ENCODE measurements at regions not wholly inside any gene's neighbourhood (a gene's known extent, or its start where the extent isn't known, plus 50 kb on each side); places are given as distances from the start of the nearest gene placed in this dataset.

- H3K4me1 ChIP-seq (ENCODE audit: control insufficient read depth, low read depth, low read length) = no peaks in the 10 kb centered on the region
- no peak overlapping the region for H2BK120ac ChIP-seq (ENCODE audit: low read depth, low read length)
- no peak for DNase-seq
- no peak overlapping the region for H3K18ac ChIP-seq (ENCODE audit: low read length)
- H3K23ac ChIP-seq (ENCODE audit: low read length) = no peak overlapping the region
- H4K8ac ChIP-seq (ENCODE audit: low read depth, low read length) = no peak overlapping the region
- no CpG with 5 or more reads among the region's 3 CpGs for WGBS (ENCODE audit: extremely low coverage, insufficient coverage, low lambda C conversion rate)
- H4K5ac ChIP-seq (ENCODE audit: low read length) = no peak overlapping the region
- no peak overlapping the region for H2BK15ac ChIP-seq (replicated peaks; ENCODE audit: low read depth)
- H2BK5ac ChIP-seq (ENCODE audit: low read length) = no peak overlapping the region
- H3K79me1 ChIP-seq (ENCODE audit: low read length) = no peaks in the 10 kb centered on the region
- no peak overlapping the region for H3K9ac ChIP-seq (ENCODE audit: low read length)
- no peaks in the 10 kb centered on the region for H3K79me2 ChIP-seq (ENCODE audit: control insufficient read depth, insufficient read depth, low read length)
- no peak overlapping the region for H3K4me3 ChIP-seq (ENCODE audit: low read length)
- H3K36me3 ChIP-seq (ENCODE audit: control insufficient read depth, insufficient read depth, low read length) = no peaks in the 10 kb centered on the region
- no peak overlapping the region for H3K4ac ChIP-seq (ENCODE audit: low read depth, low read length)
- H2AK5ac ChIP-seq (ENCODE audit: low read length) = no peak overlapping the region
- H3K56ac ChIP-seq (ENCODE audit: low read length) = no peak overlapping the region
- H3K4me2 ChIP-seq (ENCODE audit: low read length) = no peak overlapping the region
- H3K27ac ChIP-seq (ENCODE audit: low read depth, low read length) = no peak overlapping the region
- H3K27me3 ChIP-seq (ENCODE audit: insufficient read depth, low read length, poor library complexity) = no peaks in the 10 kb centered on the region
Observed at GRCh38 chr6:130520221-130520620, 154.4 kb downstream of the TMEM200A start.

- H4K8ac ChIP-seq (ENCODE audit: low read depth, low read length) = no peak overlapping the region
- no peak overlapping the region for H3K4me3 ChIP-seq (ENCODE audit: low read length)
- H3K4me1 ChIP-seq (ENCODE audit: control insufficient read depth, low read depth, low read length) = no peaks in the 10 kb centered on the region
- no peak overlapping the region for H3K23ac ChIP-seq (ENCODE audit: low read length)
- H3K18ac ChIP-seq (ENCODE audit: low read length) = no peak overlapping the region
- no peak overlapping the region for H3K4me2 ChIP-seq (ENCODE audit: low read length)
- H3K79me1 ChIP-seq (ENCODE audit: low read length) = no peaks in the 10 kb centered on the region
- no CpG with 5 or more reads among the region's 3 CpGs for WGBS (ENCODE audit: extremely low coverage, insufficient coverage, low lambda C conversion rate)
- H3K4ac ChIP-seq (ENCODE audit: low read depth, low read length) = no peak overlapping the region
- no peak overlapping the region for H3K27ac ChIP-seq (ENCODE audit: low read depth, low read length)
- no peak overlapping the region for H3K9ac ChIP-seq (ENCODE audit: low read length)
- H2BK120ac ChIP-seq (ENCODE audit: low read depth, low read length) = no peak overlapping the region
- H3K79me2 ChIP-seq (ENCODE audit: control insufficient read depth, insufficient read depth, low read length) = no peaks in the 10 kb centered on the region
- no peak overlapping the region for H3K56ac ChIP-seq (ENCODE audit: low read length)
- no peak overlapping the region for H2AK5ac ChIP-seq (ENCODE audit: low read length)
- no peaks in the 10 kb centered on the region for H3K27me3 ChIP-seq (ENCODE audit: insufficient read depth, low read length, poor library complexity)
- H3K36me3 ChIP-seq (ENCODE audit: control insufficient read depth, insufficient read depth, low read length) = no peaks in the 10 kb centered on the region
- H2BK15ac ChIP-seq (replicated peaks; ENCODE audit: low read depth) = no peak overlapping the region
- no peak for DNase-seq
- no peak overlapping the region for H4K5ac ChIP-seq (ENCODE audit: low read length)
- H2BK5ac ChIP-seq (ENCODE audit: low read length) = no peak overlapping the region
Observed at GRCh38 chr6:130520801-130521200, 155.0 kb downstream of the TMEM200A start.

GRCh38 chr6:130524552-130524951, 158.7 kb downstream of the TMEM200A start:
- H2AK5ac ChIP-seq (ENCODE audit: low read length) = no peak overlapping the region
- no peak overlapping the region for H3K23ac ChIP-seq (ENCODE audit: low read length)
- DNase-seq = peak; percentile 29
- H2BK5ac ChIP-seq (ENCODE audit: low read length) = no peak overlapping the region
- no peak overlapping the region for H4K8ac ChIP-seq (ENCODE audit: low read depth, low read length)
- no peak overlapping the region for H2BK120ac ChIP-seq (ENCODE audit: low read depth, low read length)
- no peak overlapping the region for H3K9ac ChIP-seq (ENCODE audit: low read length)
- no peak overlapping the region for H3K4me3 ChIP-seq (ENCODE audit: low read length)
- WGBS (ENCODE audit: extremely low coverage, insufficient coverage, low lambda C conversion rate) = no CpG with 5 or more reads among the region's 5 CpGs
- no peaks in the 10 kb centered on the region for H3K36me3 ChIP-seq (ENCODE audit: control insufficient read depth, insufficient read depth, low read length)
- no peak overlapping the region for H3K18ac ChIP-seq (ENCODE audit: low read length)
- no peak overlapping the region for H4K5ac ChIP-seq (ENCODE audit: low read length)
- H3K79me2 ChIP-seq (ENCODE audit: control insufficient read depth, insufficient read depth, low read length) = no peaks in the 10 kb centered on the region
- no peak overlapping the region for H3K56ac ChIP-seq (ENCODE audit: low read length)
- no peaks in the 10 kb centered on the region for H3K4me1 ChIP-seq (ENCODE audit: control insufficient read depth, low read depth, low read length)
- no peak overlapping the region for H2BK15ac ChIP-seq (replicated peaks; ENCODE audit: low read depth)
- H3K4ac ChIP-seq (ENCODE audit: low read depth, low read length) = no peak overlapping the region
- H3K27me3 ChIP-seq (ENCODE audit: insufficient read depth, low read length, poor library complexity) = no peaks in the 10 kb centered on the region
- no peak overlapping the region for H3K4me2 ChIP-seq (ENCODE audit: low read length)
- H3K79me1 ChIP-seq (ENCODE audit: low read length) = no peaks in the 10 kb centered on the region
- no peak overlapping the region for H3K27ac ChIP-seq (ENCODE audit: low read depth, low read length)

- Histone ChIP-seq H2BK15ac (replicated peaks; ENCODE audit: low read depth) (no peak overlapping the region), H2AK5ac (ENCODE audit: low read length) (no peak overlapping the region), H3K27me3 (ENCODE audit: insufficient read depth, low read length, poor library complexity) (no peaks in the 10 kb centered on the region), H3K9ac (ENCODE audit: low read length) (no peak overlapping the region), H3K27ac (ENCODE audit: low read depth, low read length) (no peak overlapping the region), H3K56ac (ENCODE audit: low read length) (no peak overlapping the region), H3K36me3 (ENCODE audit: control insufficient read depth, insufficient read depth, low read length) (no peaks in the 10 kb centered on the region), H3K4me3 (ENCODE audit: low read length) (no peak overlapping the region), H3K4me2 (ENCODE audit: low read length) (no peak overlapping the region), H2BK5ac (ENCODE audit: low read length) (no peak overlapping the region), H4K5ac (ENCODE audit: low read length) (no peak overlapping the region), H3K79me1 (ENCODE audit: low read length) (no peaks in the 10 kb centered on the region), H4K8ac (ENCODE audit: low read depth, low read length) (no peak overlapping the region), H3K4me1 (ENCODE audit: control insufficient read depth, low read depth, low read length) (no peaks in the 10 kb centered on the region), H3K79me2 (ENCODE audit: control insufficient read depth, insufficient read depth, low read length) (no peaks in the 10 kb centered on the region), H3K23ac (ENCODE audit: low read length) (no peak overlapping the region), H2BK120ac (ENCODE audit: low read depth, low read length) (no peak overlapping the region), H3K4ac (ENCODE audit: low read depth, low read length) (no peak overlapping the region), H3K18ac (ENCODE audit: low read length) (no peak overlapping the region)
- no CpG with 5 or more reads among the region's 1 CpG for WGBS (ENCODE audit: extremely low coverage, insufficient coverage, low lambda C conversion rate)
- no peak for DNase-seq
Observed at GRCh38 chr6:130525408-130525807, 159.6 kb downstream of the TMEM200A start.

- Histone ChIP-seq H3K23ac (ENCODE audit: low read length) (no peak overlapping the region), H3K4me3 (ENCODE audit: low read length) (no peak overlapping the region), H3K79me1 (ENCODE audit: low read length) (no peaks in the 10 kb centered on the region), H2AK5ac (ENCODE audit: low read length) (no peak overlapping the region), H4K8ac (ENCODE audit: low read depth, low read length) (no peak overlapping the region), H3K79me2 (ENCODE audit: control insufficient read depth, insufficient read depth, low read length) (no peaks in the 10 kb centered on the region), H3K27me3 (ENCODE audit: insufficient read depth, low read length, poor library complexity) (no peaks in the 10 kb centered on the region), H2BK120ac (ENCODE audit: low read depth, low read length) (no peak overlapping the region), H3K9ac (ENCODE audit: low read length) (no peak overlapping the region), H3K36me3 (ENCODE audit: control insufficient read depth, insufficient read depth, low read length) (no peaks in the 10 kb centered on the region), H3K4me2 (ENCODE audit: low read length) (no peak overlapping the region), H3K18ac (ENCODE audit: low read length) (no peak overlapping the region), H3K4me1 (ENCODE audit: control insufficient read depth, low read depth, low read length) (no peaks in the 10 kb centered on the region), H2BK5ac (ENCODE audit: low read length) (no peak overlapping the region), H3K4ac (ENCODE audit: low read depth, low read length) (no peak overlapping the region), H3K27ac (ENCODE audit: low read depth, low read length) (no peak overlapping the region), H3K56ac (ENCODE audit: low read length) (no peak overlapping the region), H4K5ac (ENCODE audit: low read length) (no peak overlapping the region), H2BK15ac (replicated peaks; ENCODE audit: low read depth) (no peak overlapping the region)
- no CpG with 5 or more reads among the region's 3 CpGs for WGBS (ENCODE audit: extremely low coverage, insufficient coverage, low lambda C conversion rate)
- DNase-seq = no peak
Observed at GRCh38 chr6:130526466-130526865, 160.6 kb downstream of the TMEM200A start.

GRCh38 chr6:130527173-130527572, 161.4 kb downstream of the TMEM200A start:
- Histone ChIP-seq H2BK5ac (ENCODE audit: low read length) (no peak overlapping the region), H3K18ac (ENCODE audit: low read length) (no peak overlapping the region), H3K79me1 (ENCODE audit: low read length) (no peaks in the 10 kb centered on the region), H3K27me3 (ENCODE audit: insufficient read depth, low read length, poor library complexity) (no peaks in the 10 kb centered on the region), H3K4me1 (ENCODE audit: control insufficient read depth, low read depth, low read length) (no peaks in the 10 kb centered on the region), H3K36me3 (ENCODE audit: control insufficient read depth, insufficient read depth, low read length) (no peaks in the 10 kb centered on the region), H2AK5ac (ENCODE audit: low read length) (no peak overlapping the region), H4K5ac (ENCODE audit: low read length) (no peak overlapping the region), H3K9ac (ENCODE audit: low read length) (no peak overlapping the region), H2BK15ac (replicated peaks; ENCODE audit: low read depth) (no peak overlapping the region), H3K4me2 (ENCODE audit: low read length) (no peak overlapping the region), H3K4me3 (ENCODE audit: low read length) (no peak overlapping the region), H3K27ac (ENCODE audit: low read depth, low read length) (no peak overlapping the region), H4K8ac (ENCODE audit: low read depth, low read length) (no peak overlapping the region), H3K56ac (ENCODE audit: low read length) (no peak overlapping the region), H3K23ac (ENCODE audit: low read length) (no peak overlapping the region), H2BK120ac (ENCODE audit: low read depth, low read length) (no peak overlapping the region), H3K79me2 (ENCODE audit: control insufficient read depth, insufficient read depth, low read length) (no peaks in the 10 kb centered on the region), H3K4ac (ENCODE audit: low read depth, low read length) (no peak overlapping the region)
- DNase-seq = no peak
- no CpG with 5 or more reads among the region's 1 CpG for WGBS (ENCODE audit: extremely low coverage, insufficient coverage, low lambda C conversion rate)
